Epithelial cell of esophagus (primary cell): ENCODE measurements at regions not wholly inside any gene's neighbourhood (a gene's known extent, or its start where the extent isn't known, plus 50 kb on each side); places are given as distances from the start of the nearest gene placed in this dataset.
A peak's percentile ranks its signal among the peaks of the same experiment; 100 is the strongest.

Experiments used
- DNase-seq: peaks from one replicate; pipeline ENCODE4 v3.0.0; 2010; ENCODE audit warnings: low read depth
- H3K4me3 ChIP-seq: 2 replicates; pipeline ENCODE4 v1.5.1; 2011; ENCODE audit warnings: mild to moderate bottlenecking, low read length, control low read depth
- TF ChIP-seq, protein P1 (sequence below): IDR thresholded peaks from 2 replicates; pipeline ENCODE4 v1.5.1; 2011; ENCODE audit warnings: low read depth, mild to moderate bottlenecking, low read length, control low read depth, inconsistent platforms; ENCODE audit not compliant: insufficient read depth; ENCODE audit errors: missing control alignments

DNA sequence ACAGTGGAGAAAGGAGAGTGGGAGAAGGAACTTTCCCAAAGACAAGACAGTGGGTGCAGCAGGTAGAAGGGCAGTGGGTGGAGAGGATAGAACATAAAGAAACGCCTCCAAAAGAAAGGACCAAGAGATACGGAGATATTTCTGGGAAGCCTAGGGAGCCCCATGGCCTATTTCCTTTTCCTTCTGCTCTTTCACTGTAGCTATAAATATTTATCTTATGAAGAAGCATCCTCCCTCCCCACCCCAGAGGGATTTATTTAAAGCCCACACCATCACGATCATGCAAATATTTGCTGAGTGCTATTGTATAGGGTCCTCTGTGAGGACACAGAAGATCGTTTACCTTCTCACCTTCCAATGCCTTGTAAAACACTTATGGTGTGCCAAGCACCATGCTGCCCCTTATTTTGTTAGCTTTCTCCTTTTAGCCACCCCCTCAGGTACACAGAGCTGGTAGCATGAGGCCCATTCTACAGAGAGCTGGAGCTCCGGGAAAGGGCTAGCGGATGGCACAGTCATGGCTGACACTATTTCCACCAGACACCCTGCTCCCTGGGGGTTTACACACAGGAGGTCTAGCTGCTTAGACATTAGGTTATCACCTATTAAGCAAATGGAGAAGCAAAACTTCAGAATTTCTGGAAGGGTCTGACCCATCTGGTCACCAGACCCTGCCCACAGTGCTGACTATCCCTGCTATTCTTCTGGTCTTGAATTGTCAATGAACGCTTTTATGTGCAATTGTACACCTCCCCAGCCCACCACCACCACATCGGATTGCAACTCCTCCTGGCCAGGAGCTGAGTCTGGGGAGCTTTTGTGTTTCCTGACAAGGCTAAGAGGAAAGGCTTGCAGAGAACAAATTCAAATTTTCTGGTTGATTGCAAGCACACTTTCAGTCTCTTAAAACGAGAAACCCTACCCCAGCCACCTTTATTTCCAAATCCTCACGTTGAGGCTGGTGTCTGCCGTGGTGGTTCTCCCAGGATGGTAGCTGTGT is 91.8 kb upstream of the KLF7 start:
- H3K4me3 ChIP-seq, result no peak overlapping the region
- TF ChIP-seq, protein P1, sequence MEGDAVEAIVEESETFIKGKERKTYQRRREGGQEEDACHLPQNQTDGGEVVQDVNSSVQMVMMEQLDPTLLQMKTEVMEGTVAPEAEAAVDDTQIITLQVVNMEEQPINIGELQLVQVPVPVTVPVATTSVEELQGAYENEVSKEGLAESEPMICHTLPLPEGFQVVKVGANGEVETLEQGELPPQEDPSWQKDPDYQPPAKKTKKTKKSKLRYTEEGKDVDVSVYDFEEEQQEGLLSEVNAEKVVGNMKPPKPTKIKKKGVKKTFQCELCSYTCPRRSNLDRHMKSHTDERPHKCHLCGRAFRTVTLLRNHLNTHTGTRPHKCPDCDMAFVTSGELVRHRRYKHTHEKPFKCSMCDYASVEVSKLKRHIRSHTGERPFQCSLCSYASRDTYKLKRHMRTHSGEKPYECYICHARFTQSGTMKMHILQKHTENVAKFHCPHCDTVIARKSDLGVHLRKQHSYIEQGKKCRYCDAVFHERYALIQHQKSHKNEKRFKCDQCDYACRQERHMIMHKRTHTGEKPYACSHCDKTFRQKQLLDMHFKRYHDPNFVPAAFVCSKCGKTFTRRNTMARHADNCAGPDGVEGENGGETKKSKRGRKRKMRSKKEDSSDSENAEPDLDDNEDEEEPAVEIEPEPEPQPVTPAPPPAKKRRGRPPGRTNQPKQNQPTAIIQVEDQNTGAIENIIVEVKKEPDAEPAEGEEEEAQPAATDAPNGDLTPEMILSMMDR, result no peak
- no peak for DNase-seq

DNA sequence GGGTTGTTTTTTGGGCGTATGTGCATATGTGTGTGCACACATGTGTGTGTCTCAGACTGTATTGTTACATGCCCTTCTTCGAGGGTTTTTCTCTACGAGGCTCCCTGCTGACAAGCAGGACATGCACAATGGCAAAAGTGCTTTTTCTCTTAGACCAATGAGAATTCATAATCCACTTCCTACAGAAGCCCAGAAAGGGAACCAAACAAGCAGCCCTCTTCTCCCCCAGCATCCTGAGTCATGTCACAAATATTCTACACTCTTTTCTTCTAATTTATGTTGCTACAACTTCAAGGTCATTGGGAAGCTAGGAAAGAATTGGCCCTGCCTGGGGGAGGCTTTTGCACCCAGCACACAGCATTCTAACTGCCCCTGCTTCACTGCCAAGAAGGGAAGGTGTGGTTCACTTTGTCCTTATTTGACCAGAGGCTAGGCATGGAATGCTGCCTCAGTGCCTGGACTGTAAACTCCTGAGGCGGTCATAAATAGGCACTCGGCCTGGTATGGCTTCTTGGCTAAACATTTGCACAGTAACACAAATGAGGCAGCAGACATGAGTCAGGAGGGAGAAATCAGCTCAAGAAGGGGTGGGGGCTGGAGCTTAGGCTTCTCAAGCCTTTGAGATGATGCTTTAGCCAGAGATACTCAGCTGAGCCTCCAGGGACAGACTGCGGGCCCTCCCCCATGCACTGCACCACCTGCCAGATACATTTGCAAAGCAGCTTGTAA is 92.7 kb upstream of the KLF7 start:
- TF ChIP-seq, protein P1, result peak; percentile 10
- DNase-seq, result peak; percentile 92
- no peak overlapping the region for H3K4me3 ChIP-seq

DNA sequence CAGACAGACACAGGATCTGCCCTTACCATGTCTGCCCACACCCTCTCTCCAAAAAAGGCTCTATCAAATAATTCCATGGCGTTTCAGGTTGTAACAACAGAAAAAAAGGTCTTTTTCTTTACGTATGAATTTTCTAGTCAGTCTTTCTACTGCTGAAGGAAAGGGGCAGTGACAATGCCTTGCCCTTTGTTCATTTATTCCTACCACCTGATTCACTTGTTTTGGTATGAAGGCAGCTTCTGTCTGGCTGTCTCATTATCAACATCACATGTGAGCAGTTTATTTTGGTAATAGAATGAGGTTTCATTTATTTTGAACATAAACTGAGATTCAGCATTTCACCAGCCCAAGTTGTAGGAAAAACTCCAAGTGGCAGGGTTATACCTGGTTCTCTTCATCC is 94.3 kb upstream of the KLF7 start:
- TF ChIP-seq, protein P1, result no peak
- no peak for DNase-seq
- H3K4me3 ChIP-seq, result no peak overlapping the region

DNA sequence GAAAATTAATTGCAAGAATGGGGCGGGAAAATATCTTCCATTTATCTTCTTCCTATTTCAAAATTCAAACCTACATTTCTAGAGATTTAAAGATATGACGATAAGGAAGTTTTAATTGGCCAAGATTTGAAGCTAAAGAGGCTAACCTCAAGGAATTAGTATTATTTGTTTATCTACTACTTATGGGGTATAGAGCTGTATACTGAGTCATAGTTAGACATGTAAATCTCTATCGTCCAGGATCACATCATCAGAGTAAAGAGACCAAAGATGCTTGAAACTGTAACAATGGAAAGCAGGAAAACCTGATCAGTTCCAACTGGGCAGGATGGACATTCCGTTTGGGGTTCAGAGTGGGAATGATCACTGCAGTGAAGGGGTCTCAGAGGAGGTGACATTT is 95.2 kb upstream of the KLF7 start:
- no peak overlapping the region for H3K4me3 ChIP-seq
- no peak for DNase-seq
- TF ChIP-seq, protein P1, result no peak

DNA sequence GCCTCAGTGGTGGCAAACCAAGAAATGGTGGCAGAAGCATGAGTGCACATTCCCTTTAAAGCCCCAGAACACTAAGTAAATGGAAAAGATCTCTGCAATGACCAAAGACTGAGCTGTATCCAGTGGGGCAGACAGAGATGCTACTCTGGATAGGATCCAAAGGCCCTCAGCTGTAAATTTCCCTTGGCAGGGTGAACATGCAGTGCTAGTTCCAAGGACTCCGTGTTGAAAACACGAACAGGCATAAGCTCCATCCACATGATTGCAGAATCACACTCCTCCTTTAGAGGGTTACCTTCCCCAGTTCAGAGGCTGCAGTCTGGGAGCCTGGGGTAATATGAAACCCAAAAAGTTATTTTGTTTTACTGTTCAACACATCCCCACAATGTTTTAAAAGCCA is 98.6 kb upstream of the KLF7 start:
- H3K4me3 ChIP-seq, result no peak overlapping the region
- DNase-seq, result no peak
- TF ChIP-seq, protein P1, result no peak

DNA sequence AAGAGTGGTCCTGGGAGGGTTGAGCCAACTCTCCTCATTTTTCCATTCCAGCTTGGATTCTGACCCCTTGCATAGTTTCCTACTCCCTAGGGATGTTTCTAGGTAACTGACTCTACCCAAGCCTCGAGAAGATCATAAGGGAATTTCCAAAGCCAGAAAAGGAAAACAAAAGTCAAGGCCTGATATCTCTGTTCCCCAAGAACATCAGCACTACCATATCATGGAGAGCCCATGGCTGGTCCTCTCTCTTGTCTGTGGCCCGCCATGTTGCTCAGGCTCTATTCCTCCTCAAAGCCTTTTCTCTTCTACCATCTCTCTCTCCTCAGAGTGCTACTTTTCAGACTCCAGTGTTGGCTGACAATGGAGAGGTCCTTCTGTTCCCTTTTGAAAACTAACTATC is 99.6 kb upstream of the KLF7 start:
- TF ChIP-seq, protein P1, result no peak
- H3K4me3 ChIP-seq, result no peak overlapping the region
- no peak for DNase-seq
